K562 (cell line): ENCODE measurements at regions not wholly inside any gene's neighbourhood (a gene's known extent, or its start where the extent isn't known, plus 50 kb on each side); places are given as distances from the start of the nearest gene placed in this dataset.

Experiments
- ATAC-seq: fragments of 200-7000 bp; cut with Tn5 transposase; 3 replicates; pipeline ENCODE4 v1.9.1; 2020; ENCODE audit warnings: moderate library complexity
- BruUV-seq: library from RNA; stranded (reverse); fragments of 400-500 nt; replicated peaks from 2 replicates; lab custom pipeline; 2021; lab: Mats Ljungman, UMichigan
- CTCF ChIA-PET: fragments of 300-600 bp; formaldehyde crosslinking; extraction: SDS; loops from one replicate; lab custom pipeline; 2021; ENCODE audit warnings: low intra/inter-chr PET ratio; lab: Yijun Ruan, JAX
- POLR2A ChIA-PET: fragments of 300-600, 350-650 bp; sonication (Branson Sonifier 250); formaldehyde crosslinking; extraction: SDS; loops from one replicate; lab custom pipeline; 2021; ENCODE audit warnings: antibody characterized with exemption, inconsistent platforms; lab: Yijun Ruan, JAX
- DNase-seq, 4 experiments: peaks; one replicate each; pipeline versions ENCODE4 v3.0.0 to v3.0.0-alpha.2; 2011 to 2018; ENCODE audit warnings: low spot score in 3 of 4, mixed read lengths in 3 of 4; ENCODE audit errors: extremely low read depth in 1 of 4
- FAIRE-seq: peaks from 2 replicates; lab custom pipeline; 2011; peaks lifted over from hg19 to GRCh38; lab: Jason Lieb, UNC
- H2AFZ ChIP-seq: 2 replicates; pipeline ENCODE4 v1.6.0; 2011; ENCODE audit warnings: low read depth, low read length, control low read depth, inconsistent platforms
- H3K27ac ChIP-seq: fragments of 200-600 bp; 3 replicates; pipeline ENCODE4 v1.8.0; 2011; ENCODE audit warnings: low read depth, mild to moderate bottlenecking, control low read depth, inconsistent platforms, low read length, moderate library complexity, mixed read lengths; ENCODE audit errors: extremely low read depth
- H3K27me3 ChIP-seq, 2 experiments: fragments of 300-600 bp in 1 of 2; 2 replicates in 1 of 2; 3 replicates in 1 of 2; pipeline versions ENCODE4 v1.6.0 to v1.8.0; 2011; ENCODE audit warnings: inconsistent platforms in 2 of 2, low read length in 2 of 2, mild to moderate bottlenecking in 1 of 2, mixed read lengths in 1 of 2, moderate library complexity in 1 of 2; ENCODE audit not compliant: control insufficient read depth in 2 of 2, insufficient read depth in 2 of 2
- H3K36me3 ChIP-seq: fragments of 300-600 bp; 3 replicates; pipeline ENCODE4 v1.8.0; 2011; ENCODE audit warnings: mild to moderate bottlenecking, low read length, inconsistent platforms; ENCODE audit not compliant: control insufficient read depth, insufficient read depth
- H3K4me1 ChIP-seq, 2 experiments: fragments of 200-600 bp in 1 of 2; replicated peaks in 1 of 2; 2 replicates in 1 of 2; 3 replicates in 1 of 2; pipeline versions ENCODE4 v1.5.1 to v1.8.0; 2011; ENCODE audit warnings: inconsistent platforms in 2 of 2, low read length in 2 of 2, mild to moderate bottlenecking in 1 of 2, mixed read lengths in 1 of 2, moderate library complexity in 1 of 2; ENCODE audit not compliant: control insufficient read depth in 2 of 2, insufficient read depth in 2 of 2
- H3K4me2 ChIP-seq: 2 replicates; pipeline ENCODE4 v1.6.1; 2011; ENCODE audit warnings: low read length, control low read depth, inconsistent platforms, mixed read lengths; ENCODE audit not compliant: insufficient read depth
- H3K4me3 ChIP-seq: fragments of 200-600 bp; sonication (generic), shearing (Covaris generic); 2 replicates; pipeline ENCODE4 v1.5.1; 2016; ENCODE audit warnings: control low read depth, inconsistent platforms
- H3K79me2 ChIP-seq: fragments of 200-600 bp; 3 replicates; pipeline ENCODE4 v1.8.0; 2011; ENCODE audit warnings: low read length, inconsistent platforms; ENCODE audit not compliant: control insufficient read depth, insufficient read depth
- H3K9ac ChIP-seq, 2 experiments: 2 replicates each; pipeline versions ENCODE4 v1.6.0 to v1.6.1; 2011; ENCODE audit warnings: low read depth in 2 of 2, low read length in 2 of 2, control low read depth in 1 of 2, inconsistent platforms in 1 of 2, mild to moderate bottlenecking in 1 of 2, mixed read lengths in 1 of 2; ENCODE audit not compliant: insufficient read depth in 1 of 2
- H3K9me1 ChIP-seq: one replicate; pipeline ENCODE4 v1.6.0; 2011; ENCODE audit warnings: inconsistent platforms, mild to moderate bottlenecking, low read length, moderate library complexity; ENCODE audit not compliant: control insufficient read depth, insufficient read depth
- H3K9me3 ChIP-seq: replicated peaks from 2 replicates; pipeline ENCODE4 v1.5.1; 2011; ENCODE audit warnings: low read depth, low read length, inconsistent platforms; ENCODE audit not compliant: control insufficient read depth, insufficient read depth
- H4K20me1 ChIP-seq: replicated peaks from 2 replicates; pipeline ENCODE4 v1.6.1; 2011; ENCODE audit warnings: low read length, inconsistent platforms, mixed read lengths; ENCODE audit not compliant: control insufficient read depth, insufficient read depth
- ATF3 ChIP-seq, 2 experiments: fragments of 450-650 bp in 1 of 2; sonication (generic) in 1 of 2; formaldehyde crosslinking in 1 of 2; IDR thresholded peaks in 1 of 2; conservative IDR thresholded peaks in 1 of 2; 2 replicates each; pipeline versions ENCODE4 v1.6.1 to v1.8.1; 2016 to 2023; ENCODE audit warnings: mild to moderate bottlenecking in 2 of 2, moderate library complexity in 2 of 2, inconsistent platforms in 1 of 2, missing genetic modification reagents in 1 of 2
- GATAD2B ChIP-seq: fragments of 450-650 bp; IDR thresholded peaks from 2 replicates; pipeline ENCODE4 v1.6.1; 2017; ENCODE audit warnings: mild to moderate bottlenecking, borderline replicate concordance
- NCOA4 ChIP-seq: fragments of 450-650 bp; IDR thresholded peaks from 2 replicates; pipeline ENCODE4 v1.6.1; 2018; ENCODE audit warnings: mild to moderate bottlenecking; ENCODE audit not compliant: partially characterized antibody
- SNIP1 ChIP-seq: fragments of 450-650 bp; IDR thresholded peaks from 2 replicates; pipeline ENCODE4 v1.7.1; 2017; ENCODE audit warnings: low read depth, mild to moderate bottlenecking
- STAT5A ChIP-seq: IDR thresholded peaks from 2 replicates; pipeline ENCODE4 v1.6.1; 2012; ENCODE audit warnings: low read length, inconsistent platforms, borderline replicate concordance
- ZBTB34 ChIP-seq: fragments of 250-450 bp; sonication (Bioruptor Pico); IDR thresholded peaks from 2 replicates; pipeline ENCODE4 v1.8.0; 2021; ENCODE audit warnings: mild to moderate bottlenecking, moderate library complexity
- ZFPM2 ChIP-seq: fragments of 250-450 bp; sonication (Bioruptor Pico); IDR thresholded peaks from 2 replicates; pipeline ENCODE4 v1.5.1; 2022; ENCODE audit warnings: mild to moderate bottlenecking
- ZKSCAN1 ChIP-seq: fragments of 150-350 bp; IDR thresholded peaks from 2 replicates; pipeline ENCODE4 v1.6.1; 2016; ENCODE audit warnings: low read depth, low read length
- ZNF212 ChIP-seq: fragments of 450-650 bp; formaldehyde crosslinking; IDR thresholded peaks from 2 replicates; pipeline ENCODE4 v1.4.0; 2020; ENCODE audit warnings: mild to moderate bottlenecking
- WGBS: fragments of 100-300 bp; shearing (Covaris generic); methylation state at CpG from one replicate; pipeline ENCODE4 v1.1.6; 2016; ENCODE audit warnings: low coverage, mixed read lengths; ENCODE audit not compliant: insufficient coverage; ENCODE audit errors: missing lambda C conversion rate; 5-methylcytosine and 5-hydroxymethylcytosine counted together
- in situ Hi-C: fragments of 300-500 bp; cut with MboI; formaldehyde crosslinking; loops from 4 replicates; pipeline ENCODE4 v1.15.0; 2018; ENCODE audit warnings: inconsistent platforms, mixed read lengths
- intact Hi-C: fragments of 100-400 bp; cut with micrococcal nuclease; formaldehyde crosslinking; loops from 2 replicates; pipeline ENCODE4 v1.14.2; 2022
- TF ChIP-seq, protein P1 (sequence below): fragments of 450-650 bp; formaldehyde crosslinking; conservative IDR thresholded peaks from 2 replicates; pipeline ENCODE4 v1.4.0; 2022; ENCODE audit warnings: mild to moderate bottlenecking, missing genetic modification characterization

GRCh38 chr5:167442922-167443321 lies 848.5 kb upstream of the WWC1 start:
- DNase-seq = no peak
- H3K27me3 ChIP-seq = no peaks in the 10 kb centered on the region
- intact Hi-C loops = no loop called here
- no peak overlapping the region for H3K4me2 ChIP-seq
- H3K9ac ChIP-seq = no peak overlapping the region
- TF ChIP-seq, protein P1, sequence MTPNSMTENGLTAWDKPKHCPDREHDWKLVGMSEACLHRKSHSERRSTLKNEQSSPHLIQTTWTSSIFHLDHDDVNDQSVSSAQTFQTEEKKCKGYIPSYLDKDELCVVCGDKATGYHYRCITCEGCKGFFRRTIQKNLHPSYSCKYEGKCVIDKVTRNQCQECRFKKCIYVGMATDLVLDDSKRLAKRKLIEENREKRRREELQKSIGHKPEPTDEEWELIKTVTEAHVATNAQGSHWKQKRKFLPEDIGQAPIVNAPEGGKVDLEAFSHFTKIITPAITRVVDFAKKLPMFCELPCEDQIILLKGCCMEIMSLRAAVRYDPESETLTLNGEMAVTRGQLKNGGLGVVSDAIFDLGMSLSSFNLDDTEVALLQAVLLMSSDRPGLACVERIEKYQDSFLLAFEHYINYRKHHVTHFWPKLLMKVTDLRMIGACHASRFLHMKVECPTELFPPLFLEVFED = no peak
- TF ChIP-seq ZFPM2 (CRISPR knock-in tag) = no peak
- TF ChIP-seq ATF3 (IDR thresholded peaks at IDR 0.05) = no peak
- TF ChIP-seq ATF3 (CRISPR knock-in tag; conservative IDR thresholded peaks at IDR 0.05) = no peak
- TF ChIP-seq ZKSCAN1 = no peak
- no peak for TF ChIP-seq STAT5A
- no peak for TF ChIP-seq ZNF212 (CRISPR knock-in tag)
- no peak for TF ChIP-seq SNIP1
- TF ChIP-seq ZBTB34 = no peak
- TF ChIP-seq GATAD2B = no peak
- no peak for TF ChIP-seq NCOA4
- H3K79me2 ChIP-seq = no peaks in the 10 kb centered on the region
- ChIA-PET CTCF (interaction anchor here (0.6 kb wide), 1 partner anchor 136 kb away, joined by 3 read pairs; no protein-coding TSS in a partner anchor), POLR2A (no interaction called here)
- in situ Hi-C loops = no loop called here
- 0% methylated on average over 2 of the region's 2 CpGs for WGBS
- H3K4me3 ChIP-seq = no peak overlapping the region
- no peak overlapping the region for H3K27ac ChIP-seq
- no peaks in the 10 kb centered on the region for H3K9me1 ChIP-seq
- no peak overlapping the region for H2AFZ ChIP-seq
- BruUV-seq = no TSS peak
- H3K4me1 ChIP-seq = no peaks in the 10 kb centered on the region
- no peak for FAIRE-seq
- no peaks in the 10 kb centered on the region for H3K36me3 ChIP-seq
- H3K9me3 ChIP-seq = 0 out of 2 replicates have a peak, but pooled peaks cover 2% of the 10 kb centered on the region
- no peak for ATAC-seq
- no peaks in the 10 kb centered on the region for H4K20me1 ChIP-seq
